ENCODE measurements at regions not wholly inside any gene's neighbourhood (a gene's known extent, or its start where the extent isn't known, plus 50 kb on each side); places are given as distances from the start of the nearest gene placed in this dataset.

GRCh38 chr10:4481192-4481591 is 344.8 kb upstream of the AKR1E2 start:
- no peaks in the 10 kb centered on the region for H3K4me1 ChIP-seq (ENCODE audit: control insufficient read depth in 1 of 2, low read depth in 2 of 2)
- DNase-seq (ENCODE audit: low spot score) (no peak), ATAC-seq (ENCODE audit: insufficient number of reproducible peaks, low FRiP score, low read depth) (no peak)
- no peaks in the 10 kb centered on the region for H3K27me3 ChIP-seq (replicated peaks; ENCODE audit: insufficient read depth)
- no peaks in the 10 kb centered on the region for H3K9me3 ChIP-seq
- H3K36me3 ChIP-seq = no peaks in the 10 kb centered on the region
- TF ChIP-seq CTCF (IDR thresholded peaks at IDR 0.05) = no peak
- H3K4me3 ChIP-seq = no peak overlapping the region
- H3K27ac ChIP-seq = no peak overlapping the region

GRCh38 chr10:4479342-4479741 is 346.7 kb upstream of the AKR1E2 start:
- Histone ChIP-seq H3K27me3 (replicated peaks; ENCODE audit: insufficient read depth) (no peaks in the 10 kb centered on the region), H3K4me1 (ENCODE audit: control insufficient read depth in 1 of 2, low read depth in 2 of 2) (no peaks in the 10 kb centered on the region), H3K27ac (no peak overlapping the region), H3K9me3 (no peaks in the 10 kb centered on the region), H3K36me3 (no peaks in the 10 kb centered on the region), H3K4me3 (no peak overlapping the region)
- DNase-seq (ENCODE audit: low spot score) (no peak), ATAC-seq (ENCODE audit: insufficient number of reproducible peaks, low FRiP score, low read depth) (no peak)
- TF ChIP-seq CTCF (IDR thresholded peaks at IDR 0.05) = no peak

GRCh38 chr10:4477664-4478063 is 348.3 kb upstream of the AKR1E2 start:
- H3K4me3 ChIP-seq = no peak overlapping the region
- no peaks in the 10 kb centered on the region for H3K36me3 ChIP-seq
- ATAC-seq (ENCODE audit: insufficient number of reproducible peaks, low FRiP score, low read depth) (no peak), DNase-seq (ENCODE audit: low spot score) (no peak)
- TF ChIP-seq CTCF (IDR thresholded peaks at IDR 0.05) = no peak
- H3K27me3 ChIP-seq (replicated peaks; ENCODE audit: insufficient read depth) = no peaks in the 10 kb centered on the region
- H3K4me1 ChIP-seq (ENCODE audit: control insufficient read depth in 1 of 2, low read depth in 2 of 2) = no peaks in the 10 kb centered on the region
- H3K9me3 ChIP-seq = no peaks in the 10 kb centered on the region
- H3K27ac ChIP-seq = no peak overlapping the region

- no peak overlapping the region for H3K27ac ChIP-seq
- ATAC-seq (ENCODE audit: insufficient number of reproducible peaks, low FRiP score, low read depth) (no peak), DNase-seq (ENCODE audit: low spot score) (no peak)
- H3K9me3 ChIP-seq = no peaks in the 10 kb centered on the region
- TF ChIP-seq CTCF (IDR thresholded peaks at IDR 0.05) = no peak
- no peaks in the 10 kb centered on the region for H3K4me1 ChIP-seq (ENCODE audit: control insufficient read depth in 1 of 2, low read depth in 2 of 2)
- no peaks in the 10 kb centered on the region for H3K27me3 ChIP-seq (replicated peaks; ENCODE audit: insufficient read depth)
- no peaks in the 10 kb centered on the region for H3K36me3 ChIP-seq
- no peak overlapping the region for H3K4me3 ChIP-seq
Observed at GRCh38 chr10:4475827-4476490, 350.0 kb upstream of the AKR1E2 start.

- Histone ChIP-seq H3K27ac (no peak overlapping the region), H3K9me3 (no peaks in the 10 kb centered on the region), H3K4me3 (no peak overlapping the region), H3K36me3 (no peaks in the 10 kb centered on the region), H3K27me3 (replicated peaks; ENCODE audit: insufficient read depth) (no peaks in the 10 kb centered on the region), H3K4me1 (ENCODE audit: control insufficient read depth in 1 of 2, low read depth in 2 of 2) (no peaks in the 10 kb centered on the region)
- no peak for TF ChIP-seq CTCF (IDR thresholded peaks at IDR 0.05)
- ATAC-seq (ENCODE audit: insufficient number of reproducible peaks, low FRiP score, low read depth) (no peak), DNase-seq (ENCODE audit: low spot score) (no peak)
Observed at GRCh38 chr10:4474829-4475228, 351.2 kb upstream of the AKR1E2 start.
